SK-N-SH treated with all-trans-retinoic acid at 6 μM for 48 hours (cell line): ENCODE measurements at regions not wholly inside any gene's neighbourhood (a gene's known extent, or its start where the extent isn't known, plus 50 kb on each side); places are given as distances from the start of the nearest gene placed in this dataset.

Experiments used
- ARNTL ChIP-seq: fragments of 450-650 bp; formaldehyde crosslinking; IDR thresholded peaks from 2 replicates; pipeline ENCODE4 v1.5.0; 2020; ENCODE audit warnings: low read depth, mild to moderate bottlenecking, moderate library complexity, borderline replicate concordance
- BACH2 ChIP-seq: fragments of 250-450 bp; sonication (Bioruptor Pico); IDR thresholded peaks from 2 replicates; pipeline ENCODE4 v1.9.0; 2021; ENCODE audit warnings: mild to moderate bottlenecking, borderline replicate concordance
- ESRRG ChIP-seq: fragments of 250-450 bp; sonication (Bioruptor Pico); IDR thresholded peaks from 2 replicates; pipeline ENCODE4 v1.6.1; 2021; ENCODE audit warnings: mild to moderate bottlenecking
- ISL1 ChIP-seq: fragments of 250-450 bp; sonication (Bioruptor Pico); IDR thresholded peaks from 2 replicates; pipeline ENCODE4 v2.1.2; 2022; ENCODE audit warnings: mild to moderate bottlenecking, moderate library complexity
- PPARA ChIP-seq: fragments of 250-450 bp; sonication (Bioruptor Pico); IDR thresholded peaks from 2 replicates; pipeline ENCODE4 v1.5.0; 2020; ENCODE audit warnings: mild to moderate bottlenecking, borderline replicate concordance
- RARB ChIP-seq: fragments of 250-450 bp; sonication (Bioruptor Pico); IDR thresholded peaks from 2 replicates; pipeline ENCODE4 v1.8.0; 2021; ENCODE audit warnings: mild to moderate bottlenecking, moderate library complexity
- SNAI2 ChIP-seq: fragments of 250-450 bp; sonication (Bioruptor Pico); IDR thresholded peaks from 2 replicates; pipeline ENCODE4 v1.5.0; 2020; ENCODE audit warnings: mild to moderate bottlenecking, moderate library complexity
- TOX ChIP-seq: fragments of 250-450 bp; sonication (Bioruptor Pico); IDR thresholded peaks from 2 replicates; pipeline ENCODE4 v1.8.0; 2021; ENCODE audit warnings: mild to moderate bottlenecking, moderate library complexity, borderline replicate concordance
- ZC3H10 ChIP-seq: fragments of 250-450 bp; sonication (Bioruptor Pico); IDR thresholded peaks from 2 replicates; pipeline ENCODE4 v1.5.1; 2021; ENCODE audit warnings: mild to moderate bottlenecking, moderate library complexity
- ZFP3 ChIP-seq: fragments of 250-450 bp; sonication (Bioruptor Pico); IDR thresholded peaks from 2 replicates; pipeline ENCODE4 v1.5.0; 2020; ENCODE audit warnings: mild to moderate bottlenecking, moderate library complexity
- ZFP30 ChIP-seq: fragments of 450-650 bp; formaldehyde crosslinking; IDR thresholded peaks from 2 replicates; pipeline ENCODE4 v1.5.0; 2022; ENCODE audit warnings: mild to moderate bottlenecking, moderate library complexity
- ZNF70 ChIP-seq: fragments of 450-650 bp; formaldehyde crosslinking; IDR thresholded peaks from 2 replicates; pipeline ENCODE4 v1.5.0; 2020; ENCODE audit warnings: mild to moderate bottlenecking, moderate library complexity
- TF ChIP-seq, protein P1 (sequence below): fragments of 250-450 bp; sonication (Bioruptor Pico); IDR thresholded peaks from 2 replicates; pipeline ENCODE4 v1.8.0; 2020; ENCODE audit warnings: mild to moderate bottlenecking, moderate library complexity, borderline replicate concordance
- TF ChIP-seq, protein P2 (sequence below): fragments of 250-450 bp; sonication (Bioruptor Pico); IDR thresholded peaks from 2 replicates; pipeline ENCODE4 v1.8.0; 2021; ENCODE audit warnings: low read depth, mild to moderate bottlenecking, moderate library complexity, borderline replicate concordance

DNA sequence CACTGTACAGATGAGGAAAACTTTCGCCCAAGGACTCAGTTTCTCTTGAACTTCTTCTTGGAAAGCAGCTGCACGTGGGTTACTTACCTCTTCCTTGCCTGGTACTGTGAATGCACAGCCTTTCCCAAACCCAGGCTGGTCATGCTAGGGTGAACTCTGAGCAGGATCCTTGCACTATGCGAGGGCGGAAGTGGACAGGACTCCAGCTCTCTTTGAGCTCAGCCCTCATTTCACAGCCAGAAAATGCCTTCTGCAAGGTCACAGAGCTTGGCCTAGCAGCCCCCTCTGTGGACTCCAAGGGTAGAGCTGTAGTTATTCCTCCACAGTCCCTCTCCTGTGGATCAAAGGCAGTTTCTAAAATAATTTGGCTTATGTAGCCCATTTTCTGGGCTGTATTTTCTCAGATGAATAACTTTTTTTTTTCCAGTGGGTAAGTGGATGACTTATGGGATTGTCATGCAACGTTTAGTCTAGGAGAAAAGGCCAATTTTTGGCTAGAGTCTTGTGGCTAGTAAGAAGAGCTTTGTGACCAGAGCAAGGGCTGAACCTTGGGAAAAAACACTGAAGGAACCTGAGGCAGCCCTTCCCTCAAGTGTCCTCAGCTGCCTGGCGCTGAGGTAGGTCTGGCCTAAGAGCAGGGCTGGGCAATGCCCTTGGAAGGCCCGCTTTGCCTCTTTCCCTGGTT lies 172.7 kb downstream of the SCP2D1 start:
- TF ChIP-seq PPARA (CRISPR knock-in tag) (no peak), RARB (CRISPR knock-in tag) (no peak), SNAI2 (no peak), ESRRG (CRISPR knock-in tag) (no peak), ZFP3 (CRISPR knock-in tag) (no peak), TOX (CRISPR knock-in tag) (no peak), ZFP30 (CRISPR knock-in tag) (no peak), ZNF70 (CRISPR knock-in tag) (no peak), ARNTL (no peak), ZC3H10 (CRISPR knock-in tag) (no peak), ISL1 (CRISPR knock-in tag) (no peak), BACH2 (CRISPR knock-in tag) (no peak)
- TF ChIP-seq, protein P1, sequence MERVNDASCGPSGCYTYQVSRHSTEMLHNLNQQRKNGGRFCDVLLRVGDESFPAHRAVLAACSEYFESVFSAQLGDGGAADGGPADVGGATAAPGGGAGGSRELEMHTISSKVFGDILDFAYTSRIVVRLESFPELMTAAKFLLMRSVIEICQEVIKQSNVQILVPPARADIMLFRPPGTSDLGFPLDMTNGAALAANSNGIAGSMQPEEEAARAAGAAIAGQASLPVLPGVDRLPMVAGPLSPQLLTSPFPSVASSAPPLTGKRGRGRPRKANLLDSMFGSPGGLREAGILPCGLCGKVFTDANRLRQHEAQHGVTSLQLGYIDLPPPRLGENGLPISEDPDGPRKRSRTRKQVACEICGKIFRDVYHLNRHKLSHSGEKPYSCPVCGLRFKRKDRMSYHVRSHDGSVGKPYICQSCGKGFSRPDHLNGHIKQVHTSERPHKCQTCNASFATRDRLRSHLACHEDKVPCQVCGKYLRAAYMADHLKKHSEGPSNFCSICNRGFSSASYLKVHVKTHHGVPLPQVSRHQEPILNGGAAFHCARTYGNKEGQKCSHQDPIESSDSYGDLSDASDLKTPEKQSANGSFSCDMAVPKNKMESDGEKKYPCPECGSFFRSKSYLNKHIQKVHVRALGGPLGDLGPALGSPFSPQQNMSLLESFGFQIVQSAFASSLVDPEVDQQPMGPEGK (CRISPR knock-in tag): no peak
- TF ChIP-seq, protein P2, sequence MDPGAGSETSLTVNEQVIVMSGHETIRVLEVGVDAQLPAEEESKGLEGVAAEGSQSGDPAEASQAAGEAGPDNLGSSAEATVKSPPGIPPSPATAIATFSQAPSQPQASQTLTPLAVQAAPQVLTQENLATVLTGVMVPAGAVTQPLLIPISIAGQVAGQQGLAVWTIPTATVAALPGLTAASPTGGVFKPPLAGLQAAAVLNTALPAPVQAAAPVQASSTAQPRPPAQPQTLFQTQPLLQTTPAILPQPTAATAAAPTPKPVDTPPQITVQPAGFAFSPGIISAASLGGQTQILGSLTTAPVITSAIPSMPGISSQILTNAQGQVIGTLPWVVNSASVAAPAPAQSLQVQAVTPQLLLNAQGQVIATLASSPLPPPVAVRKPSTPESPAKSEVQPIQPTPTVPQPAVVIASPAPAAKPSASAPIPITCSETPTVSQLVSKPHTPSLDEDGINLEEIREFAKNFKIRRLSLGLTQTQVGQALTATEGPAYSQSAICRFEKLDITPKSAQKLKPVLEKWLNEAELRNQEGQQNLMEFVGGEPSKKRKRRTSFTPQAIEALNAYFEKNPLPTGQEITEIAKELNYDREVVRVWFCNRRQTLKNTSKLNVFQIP (CRISPR knock-in tag): no peak
